Gastrocnemius medialis (tissue), 4 donors: ENCODE measurements at regions not wholly inside any gene's neighbourhood (a gene's known extent, or its start where the extent isn't known, plus 50 kb on each side); places are given as distances from the start of the nearest gene placed in this dataset.

ENCODE experiments used
- ATAC-seq, 2 donors: fragments of 150-250 bp; one replicate each; pipeline ENCODE4 v1.9.1; 2016
- DNase-seq, 2 donors: peaks; one replicate each; pipeline ENCODE4 v3.0.0-alpha.2; 2019
- H3K27ac ChIP-seq, 4 donors: fragments of 200-600 bp; sonication (generic); 1 replicate in 1 of 4; 2 replicates in 3 of 4; pipeline ENCODE4 v1.5.1; 2016 to 2018; ENCODE audit warnings: mild to moderate bottlenecking in 2 of 4, moderate library complexity in 1 of 4
- H3K27me3 ChIP-seq, 3 donors: fragments of 200-600 bp; sonication (generic) in 2 of 3; 1 replicate in 1 of 3; 2 replicates in 2 of 3; pipeline versions ENCODE4 v1.5.1 to v1.6.0; 2016 to 2019; ENCODE audit warnings: mild to moderate bottlenecking in 1 of 3, moderate library complexity in 1 of 3
- H3K36me3 ChIP-seq, 2 donors: fragments of 200-600 bp; sonication (generic) in 1 of 2; one replicate each; pipeline ENCODE4 v1.5.1; 2017 to 2018
- H3K4me1 ChIP-seq, 2 donors: fragments of 200-600 bp; sonication (generic) in 1 of 2; one replicate each; pipeline ENCODE4 v1.5.1; 2016 to 2017; ENCODE audit warnings: mild to moderate bottlenecking in 2 of 2
- H3K4me3 ChIP-seq, 4 donors: fragments of 200-600 bp; sonication (generic) in 3 of 4; 1 replicate in 1 of 4; 2 replicates in 3 of 4; pipeline ENCODE4 v1.5.1; 2016 to 2019; ENCODE audit warnings: mild to moderate bottlenecking in 2 of 4
- H3K9me3 ChIP-seq, 3 donors: fragments of 200-600 bp; sonication (generic) in 2 of 3; 1 replicate in 1 of 3; 2 replicates in 2 of 3; pipeline ENCODE4 v1.5.1; 2016 to 2019
- CTCF ChIP-seq, 5 experiments: fragments of 450-650 bp in 3 of 5; fragments of 200-600 bp in 2 of 5; sonication (generic) in 2 of 5; IDR thresholded peaks in 4 of 5; conservative IDR thresholded peaks in 1 of 5; 1 replicate in 4 of 5; 2 replicates in 1 of 5; pipeline ENCODE4 v1.5.1; 2016 to 2019; ENCODE audit warnings: antibody characterized with exemption in 5 of 5, mild to moderate bottlenecking in 3 of 5, moderate library complexity in 3 of 5
- POLR2A ChIP-seq, 2 donors: fragments of 450-650 bp; IDR thresholded peaks; one replicate each; pipeline ENCODE4 v1.6.1; 2017; ENCODE audit warnings: antibody characterized with exemption in 2 of 2, mild to moderate bottlenecking in 2 of 2, moderate library complexity in 2 of 2
- in situ Hi-C, 4 donors: fragments of 200-750 bp; cut with MboI; loops; one replicate each; pipeline versions ENCODE4 v1.15.0 to v1.8.0; 2017; ENCODE audit warnings: low sequenced_read_pairs in 4 of 4
- intact Hi-C: fragments of 100-400 bp; cut with DNase I; formaldehyde crosslinking; loops from one replicate; pipeline ENCODE4 v1.15.1; 2023; ENCODE audit warnings: low total_unique reads

GRCh38 chr6:41408982-41409381 is 73.6 kb downstream of the NCR2 start:
- no peak overlapping the region for H3K4me3 ChIP-seq
- H3K27me3 ChIP-seq: peaks cover 13 to 23% (median 15%) of the 10 kb centered on the region in 3 donors
- H3K4me1 ChIP-seq: no peaks in the 10 kb centered on the region
- ATAC-seq (no peak), DNase-seq (no peak)
- intact Hi-C loops (no loop called here), in situ Hi-C loops (no loop called here)
- TF ChIP-seq POLR2A (IDR thresholded peaks at IDR 0.05): no peak
- TF ChIP-seq CTCF (IDR thresholded peaks at IDR 0.05 in 4 of 5, conservative IDR thresholded peaks at IDR 0.05 in 1 of 5): no peak
- H3K36me3 ChIP-seq: no peaks in the 10 kb centered on the region
- H3K9me3 ChIP-seq: no peaks in the 10 kb centered on the region
- H3K27ac ChIP-seq: no peak overlapping the region

- intact Hi-C loops: no loop called here
- ATAC-seq: no peak
- TF ChIP-seq POLR2A (IDR thresholded peaks at IDR 0.05): no peak
- no peak for TF ChIP-seq CTCF (IDR thresholded peaks at IDR 0.05 in 4 of 5, conservative IDR thresholded peaks at IDR 0.05 in 1 of 5)
- Histone ChIP-seq H3K4me1 (no peaks in the 10 kb centered on the region), H3K4me3 (no peak overlapping the region), H3K27me3 (peaks cover 16 to 23% (median 17%) of the 10 kb centered on the region in 3 donors), H3K9me3 (no peaks in the 10 kb centered on the region), H3K36me3 (no peaks in the 10 kb centered on the region), H3K27ac (no peak overlapping the region)
- no peak for DNase-seq
- in situ Hi-C loops: no loop called here
These were observed 74.1 kb downstream of the NCR2 start for GRCh38 chr6:41409489-41409888.

GRCh38 chr6:41411961-41412360 is 76.6 kb downstream of the NCR2 start:
- in situ Hi-C loops: no loop called here
- H3K27me3 ChIP-seq: peaks cover 22 to 30% (median 28%) of the 10 kb centered on the region in 3 donors

GRCh38 chr6:41413250-41413649 is 77.8 kb downstream of the NCR2 start:
- H3K36me3 ChIP-seq: no peaks in the 10 kb centered on the region
- no peak for TF ChIP-seq CTCF (IDR thresholded peaks at IDR 0.05 in 4 of 5, conservative IDR thresholded peaks at IDR 0.05 in 1 of 5)
- TF ChIP-seq POLR2A (IDR thresholded peaks at IDR 0.05): no peak
- peaks cover 20 to 29% (median 28%) of the 10 kb centered on the region in 3 donors for H3K27me3 ChIP-seq
- intact Hi-C loops (no loop called here), in situ Hi-C loops (no loop called here)
- no peak overlapping the region for H3K4me3 ChIP-seq
- DNase-seq: no peak
- H3K27ac ChIP-seq: no peak overlapping the region
- H3K4me1 ChIP-seq: no peaks in the 10 kb centered on the region
- H3K9me3 ChIP-seq: no peaks in the 10 kb centered on the region
- ATAC-seq: no peak

More at GRCh38 chr6:41411961-41412360, 76.6 kb downstream of the NCR2 start:
- TF ChIP-seq CTCF (IDR thresholded peaks at IDR 0.05 in 4 of 5, conservative IDR thresholded peaks at IDR 0.05 in 1 of 5) (no peak), POLR2A (IDR thresholded peaks at IDR 0.05) (no peak)
- no peak for DNase-seq
- ATAC-seq: no peak
- Histone ChIP-seq H3K36me3 (no peaks in the 10 kb centered on the region), H3K9me3 (no peaks in the 10 kb centered on the region), H3K4me3 (no peak overlapping the region), H3K27ac (no peak overlapping the region), H3K4me1 (no peaks in the 10 kb centered on the region)
- intact Hi-C loops: no loop called here

GRCh38 chr6:41416501-41416837 is 81.1 kb downstream of the NCR2 start:
- H3K9me3 ChIP-seq: no peaks in the 10 kb centered on the region
- peaks cover 14 to 29% (median 20%) of the 10 kb centered on the region in 3 donors for H3K27me3 ChIP-seq
- no peak overlapping the region for H3K27ac ChIP-seq
- TF ChIP-seq POLR2A (IDR thresholded peaks at IDR 0.05) (no peak), CTCF (IDR thresholded peaks at IDR 0.05 in 4 of 5, conservative IDR thresholded peaks at IDR 0.05 in 1 of 5) (no peak)
- H3K4me1 ChIP-seq: no peaks in the 10 kb centered on the region
- in situ Hi-C loops (no loop called here), intact Hi-C loops (no loop called here)
- DNase-seq (no peak), ATAC-seq (no peak)
- H3K36me3 ChIP-seq: no peaks in the 10 kb centered on the region
- no peak overlapping the region for H3K4me3 ChIP-seq
